ENCODE measurements at regions not wholly inside any gene's neighbourhood (a gene's known extent, or its start where the extent isn't known, plus 50 kb on each side); places are given as distances from the start of the nearest gene placed in this dataset.
A peak's percentile ranks its signal among the peaks of the same experiment; 100 is the strongest.

- no peak for DNase-seq
These were observed 63.4 kb upstream of the SPTBN1 start for GRCh38 chr2:54392555-54393324.

GRCh38 chr2:54394392-54394791, 61.7 kb upstream of the SPTBN1 start:
- no peak for DNase-seq

DNA sequence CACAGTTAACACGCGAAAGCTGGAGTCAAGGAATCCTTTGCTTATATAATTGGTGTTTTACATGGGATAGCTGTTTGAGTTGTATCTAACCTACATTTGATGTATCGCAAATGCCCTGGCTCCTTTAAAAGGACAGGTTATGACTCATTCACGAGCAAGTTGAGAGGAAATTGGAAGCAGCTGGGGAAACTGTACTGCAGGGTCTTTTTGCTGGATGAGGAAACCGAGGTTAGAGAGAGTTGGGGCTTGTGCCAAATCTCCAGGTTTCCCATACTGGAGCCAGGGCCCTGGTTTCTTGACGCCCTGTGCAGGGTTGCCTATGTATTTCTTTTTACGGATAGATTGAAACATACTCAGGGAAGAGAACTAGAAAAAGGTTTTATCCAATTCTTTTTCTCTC, 60.0 kb upstream of the SPTBN1 start:
- peak; percentile 75 for DNase-seq

- DNase-seq: no peak
These were observed 59.3 kb upstream of the SPTBN1 start for GRCh38 chr2:54396798-54397197.

DNA sequence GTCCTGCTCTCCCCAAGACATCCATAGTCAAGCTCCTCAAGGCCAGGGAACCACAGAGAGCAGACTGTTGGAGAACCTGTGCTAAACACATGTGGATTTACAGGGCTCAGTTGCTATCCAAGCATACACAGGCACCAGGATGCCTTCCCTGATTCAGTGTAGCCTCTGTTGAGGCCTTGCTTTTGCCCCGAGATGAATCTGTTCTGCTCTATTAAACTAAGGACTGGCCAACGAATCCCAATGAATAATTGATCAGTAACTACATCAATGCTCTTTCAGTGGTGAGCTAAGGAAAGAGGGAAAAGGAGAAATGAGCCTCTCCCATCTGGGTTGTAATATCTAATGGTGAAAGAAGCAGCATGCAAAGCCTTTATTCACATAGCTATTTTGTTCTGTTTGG, 58.7 kb upstream of the SPTBN1 start:
- no peak for DNase-seq

- no peak for DNase-seq
These were observed 54.6 kb upstream of the SPTBN1 start for GRCh38 chr2:54401554-54401953.

- DNase-seq: peak; percentile 67
These were observed 53.8 kb upstream of the SPTBN1 start for GRCh38 chr2:54402350-54402749.

DNA sequence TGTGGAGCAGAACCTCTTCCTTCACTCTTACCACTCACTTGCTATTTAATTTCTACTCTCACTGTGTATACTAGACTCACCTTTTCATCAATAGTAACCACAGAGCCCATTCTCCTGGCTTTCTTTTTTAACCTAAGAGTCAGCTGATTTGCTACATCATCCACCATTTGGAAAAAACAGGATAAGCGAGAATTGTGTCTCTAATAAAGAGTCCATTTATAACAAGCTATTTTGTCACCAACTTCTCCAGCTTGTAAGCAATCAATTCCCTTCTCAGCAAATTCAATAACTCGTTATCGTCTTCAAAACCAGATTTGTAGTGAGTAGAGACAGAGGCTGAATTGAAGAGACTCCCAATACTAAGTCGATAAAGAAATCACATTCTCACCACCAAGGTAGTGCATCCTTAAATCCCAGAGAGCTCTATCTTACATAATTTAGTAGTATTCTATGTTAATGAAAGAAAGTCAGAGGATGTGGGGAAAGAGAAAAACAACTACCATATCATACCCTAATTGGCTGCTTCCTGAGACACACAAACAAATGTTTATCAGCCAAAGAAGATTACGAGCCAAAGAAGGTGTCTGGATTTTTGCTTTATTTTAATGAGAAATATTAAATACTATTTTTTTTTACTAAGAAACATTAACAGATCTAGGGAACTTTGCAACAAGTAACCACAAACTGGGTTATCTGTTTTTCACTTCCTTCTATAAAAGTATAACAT, 52.5 kb upstream of the SPTBN1 start:
- DNase-seq: no peak

DNA sequence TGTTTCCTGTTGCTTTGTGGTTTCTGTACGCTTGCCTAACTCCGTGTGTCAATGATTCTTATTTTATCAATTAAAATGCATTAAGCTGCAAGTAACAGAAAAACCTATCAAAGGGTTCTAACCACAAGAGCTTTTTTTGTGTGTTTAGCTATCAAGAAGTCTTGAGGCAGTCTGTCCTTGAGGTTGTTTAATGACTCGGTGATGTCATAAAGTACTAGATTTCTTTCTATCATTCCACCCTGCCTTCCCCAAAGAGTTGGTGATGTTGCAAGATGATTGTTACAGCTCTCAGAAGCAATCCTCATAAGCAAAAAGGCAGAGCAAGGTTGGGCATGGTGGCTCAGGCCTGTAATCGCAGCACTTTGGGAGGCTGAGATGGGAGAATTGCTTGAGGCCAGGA, 51.9 kb upstream of the SPTBN1 start:
- DNase-seq: peak; percentile 11

DNA sequence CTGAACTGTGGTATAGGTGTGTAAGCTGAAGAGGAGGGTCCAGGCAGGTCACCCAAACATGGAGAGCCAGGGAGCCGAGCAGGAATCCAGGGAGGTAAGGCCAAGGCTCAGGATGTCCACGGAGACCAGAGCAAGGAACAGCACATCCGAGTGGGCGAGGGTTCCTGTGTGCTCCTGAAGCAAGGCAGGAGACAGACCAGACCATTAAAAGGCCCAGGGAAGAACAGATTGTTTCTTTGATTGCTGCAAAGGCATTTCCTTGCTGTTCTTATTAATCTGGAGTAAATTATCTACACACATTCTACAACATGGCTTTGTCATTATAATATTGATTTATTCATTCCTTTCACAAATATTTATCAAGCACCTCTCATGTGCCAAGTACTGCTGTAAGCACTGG, 50.1 kb upstream of the SPTBN1 start:
- no peak for DNase-seq

Measured in EL (cell line).